Upper lobe of left lung (tissue), 6 donors: ENCODE measurements at regions not wholly inside any gene's neighbourhood (a gene's known extent, or its start where the extent isn't known, plus 50 kb on each side); places are given as distances from the start of the nearest gene placed in this dataset.

Experiments
- ATAC-seq, 2 donors: fragments of 200-7000 bp; cut with Tn5 transposase; one replicate each; pipeline ENCODE4 v1.9.1; 2022; ENCODE audit warnings: mild to moderate bottlenecking in 2 of 2, moderate library complexity in 2 of 2; ENCODE audit not compliant: low FRiP score in 2 of 2
- DNase-seq, 2 donors: peaks; one replicate each; pipeline ENCODE4 v3.0.0-alpha.2; 2019 to 2020
- H3K27ac ChIP-seq, 4 donors: fragments of 200-600 bp; sonication (generic); one replicate each; pipeline ENCODE4 v1.5.1; 2016 to 2019
- H3K27me3 ChIP-seq, 4 donors: fragments of 200-600 bp; sonication (generic); one replicate each; pipeline ENCODE4 v1.5.1; 2017 to 2019
- H3K36me3 ChIP-seq, 4 donors: fragments of 200-600 bp; sonication (generic); one replicate each; pipeline ENCODE4 v1.5.1; 2016 to 2019
- H3K4me1 ChIP-seq, 4 donors: fragments of 200-600 bp; sonication (generic); one replicate each; pipeline ENCODE4 v1.5.1; 2018 to 2019
- H3K4me3 ChIP-seq, 4 donors: fragments of 200-600 bp; sonication (generic); one replicate each; pipeline ENCODE4 v1.5.1; 2017 to 2019; ENCODE audit warnings: mild to moderate bottlenecking in 2 of 4, moderate library complexity in 1 of 4
- H3K9me3 ChIP-seq, 4 donors: fragments of 200-600 bp; sonication (generic); one replicate each; pipeline ENCODE4 v1.5.1; 2018 to 2019
- CTCF ChIP-seq, 6 experiments: fragments of 450-650 bp in 4 of 6; fragments of 200-600 bp in 2 of 6; sonication (generic) in 2 of 6; IDR thresholded peaks; one replicate each; pipeline ENCODE4 v1.5.1; 2016 to 2019; ENCODE audit warnings: antibody characterized with exemption in 6 of 6
- EP300 ChIP-seq, 4 donors: sonication (generic); formaldehyde crosslinking; IDR thresholded peaks; one replicate each; pipeline ENCODE4 v1.5.1; 2017; ENCODE audit warnings: antibody characterized with exemption in 4 of 4, control low read depth in 2 of 4
- POLR2A ChIP-seq, 4 donors: fragments of 450-650 bp; IDR thresholded peaks; one replicate each; pipeline ENCODE4 v1.5.1; 2016 to 2017; ENCODE audit warnings: antibody characterized with exemption in 4 of 4, mild to moderate bottlenecking in 2 of 4
- POLR2AphosphoS5 ChIP-seq, 2 donors: sonication (generic); formaldehyde crosslinking; IDR thresholded peaks; one replicate each; pipeline ENCODE4 v1.5.1; 2017; ENCODE audit warnings: antibody characterized with exemption in 2 of 2
- WGBS, 2 donors: methylation state at CpG; one replicate each; pipeline ENCODE4 v1.1.5; 2017 to 2018; 5-methylcytosine and 5-hydroxymethylcytosine counted together
- donor health status: DM: no; HTN: no; CAD: no; lungs with moderate emphysema.
- donor health status: DM: no; HTN: yes; CAD: no; lungs with severe emphysema.

- no peaks in the 10 kb centered on the region for H3K36me3 ChIP-seq
- no peak for TF ChIP-seq POLR2AphosphoS5 (IDR thresholded peaks at IDR 0.05)
- TF ChIP-seq CTCF (IDR thresholded peaks at IDR 0.05) = no peak
- DNase-seq (no peak), ATAC-seq (no peak)
- WGBS, 2 donors = 55 to 60% methylated on average over 3 of the region's 3 CpGs
- no peaks in the 10 kb centered on the region for H3K4me1 ChIP-seq
- no peak overlapping the region for H3K27ac ChIP-seq
- no peaks in the 10 kb centered on the region for H3K9me3 ChIP-seq
- no peak overlapping the region for H3K4me3 ChIP-seq
- H3K27me3 ChIP-seq = no peaks in the 10 kb centered on the region
Observed at GRCh38 chr2:59276917-59277316, 1035.8 kb upstream of the FANCL start.

- no peak for DNase-seq
- no peak for TF ChIP-seq POLR2AphosphoS5 (IDR thresholded peaks at IDR 0.05)
- TF ChIP-seq CTCF (IDR thresholded peaks at IDR 0.05) = no peak
- TF ChIP-seq EP300 (IDR thresholded peaks at IDR 0.05) = no peak
- no peak for TF ChIP-seq POLR2A (IDR thresholded peaks at IDR 0.05)
- H3K4me1 ChIP-seq = no peaks in the 10 kb centered on the region
- H3K4me3 ChIP-seq = no peak overlapping the region
- H3K9me3 ChIP-seq = no peaks in the 10 kb centered on the region
- H3K27ac ChIP-seq = no peak overlapping the region
- H3K27me3 ChIP-seq = no peaks in the 10 kb centered on the region
- WGBS, 2 donors = 57 to 58% methylated on average over 2 of the region's 2 CpGs
- no peaks in the 10 kb centered on the region for H3K36me3 ChIP-seq
- ATAC-seq = no peak
Observed at GRCh38 chr2:59276033-59276432, 1034.9 kb upstream of the FANCL start.

GRCh38 chr2:59266453-59266852, 1025.3 kb upstream of the FANCL start:
- no peak overlapping the region for H3K4me3 ChIP-seq
- H3K9me3 ChIP-seq = no peaks in the 10 kb centered on the region
- DNase-seq (no peak), ATAC-seq (no peak)
- WGBS, 2 donors = 85 to 91% methylated on average over 2 of the region's 2 CpGs
- no peaks in the 10 kb centered on the region for H3K4me1 ChIP-seq
- H3K36me3 ChIP-seq = no peaks in the 10 kb centered on the region
- TF ChIP-seq CTCF (IDR thresholded peaks at IDR 0.05) (no peak), POLR2AphosphoS5 (IDR thresholded peaks at IDR 0.05) (no peak), EP300 (IDR thresholded peaks at IDR 0.05) (no peak), POLR2A (IDR thresholded peaks at IDR 0.05) (no peak)
- H3K27ac ChIP-seq = no peak overlapping the region
- H3K27me3 ChIP-seq = no peaks in the 10 kb centered on the region

- DNase-seq = no peak
- no peaks in the 10 kb centered on the region for H3K9me3 ChIP-seq
- TF ChIP-seq CTCF (IDR thresholded peaks at IDR 0.05) (no peak), POLR2AphosphoS5 (IDR thresholded peaks at IDR 0.05) (no peak), EP300 (IDR thresholded peaks at IDR 0.05) (no peak), POLR2A (IDR thresholded peaks at IDR 0.05) (no peak)
- no peaks in the 10 kb centered on the region for H3K4me1 ChIP-seq
- no peak overlapping the region for H3K4me3 ChIP-seq
- ATAC-seq = no peak
- 59 to 63% methylated on average over 3 of the region's 3 CpGs for WGBS, 2 donors
- H3K27me3 ChIP-seq = no peaks in the 10 kb centered on the region
- no peak overlapping the region for H3K27ac ChIP-seq
- no peaks in the 10 kb centered on the region for H3K36me3 ChIP-seq
Observed at GRCh38 chr2:59259913-59260312, 1018.8 kb upstream of the FANCL start.

GRCh38 chr2:59256290-59256689, 1015.2 kb upstream of the FANCL start:
- Histone ChIP-seq H3K9me3 (no peaks in the 10 kb centered on the region), H3K27me3 (no peaks in the 10 kb centered on the region), H3K4me3 (no peak overlapping the region), H3K27ac (no peak overlapping the region), H3K4me1 (no peaks in the 10 kb centered on the region), H3K36me3 (no peaks in the 10 kb centered on the region)
- no peak for ATAC-seq
- no peak for DNase-seq
- WGBS, 2 donors = 86 to 89% methylated on average over 4 of the region's 4 CpGs
- TF ChIP-seq POLR2A (IDR thresholded peaks at IDR 0.05) (no peak), POLR2AphosphoS5 (IDR thresholded peaks at IDR 0.05) (no peak), CTCF (IDR thresholded peaks at IDR 0.05) (no peak), EP300 (IDR thresholded peaks at IDR 0.05) (no peak)
